B cell (primary cell): ENCODE measurements at regions not wholly inside any gene's neighbourhood (a gene's known extent, or its start where the extent isn't known, plus 50 kb on each side); places are given as distances from the start of the nearest gene placed in this dataset.

ENCODE experiments used
- ATAC-seq: fragments of 200-7000 bp; cut with Tn5 transposase; one replicate; pipeline ENCODE4 v1.10.0; 2021; ENCODE audit warnings: low read depth, mild to moderate bottlenecking, moderate number of reproducible peaks, moderate library complexity
- CTCF ChIA-PET: fragments of 350-600 bp; sonication (Branson Sonifier 250); formaldehyde crosslinking; loops from one replicate; lab custom pipeline; 2021; ENCODE audit warnings: antibody characterized with exemption, inconsistent platforms; lab: Charles Lee
- POLR2A ChIA-PET: fragments of 350-600 bp; sonication (Branson Sonifier 250); formaldehyde crosslinking; loops from one replicate; lab custom pipeline; 2021; ENCODE audit warnings: antibody characterized with exemption; lab: Charles Lee
- DNase-seq: peaks from one replicate; pipeline ENCODE4 v3.0.0; 2013
- H2AFZ ChIP-seq: 2 replicates; pipeline ENCODE4 v1.6.1; 2012; ENCODE audit warnings: mild to moderate bottlenecking, low read depth, low read length; ENCODE audit not compliant: insufficient read depth, poor library complexity, severe bottlenecking
- H3K27ac ChIP-seq, 2 donors: 1 replicate in 1 of 2; 2 replicates in 1 of 2; pipeline ENCODE4 v1.5.1; 2012 to 2013; ENCODE audit warnings: low read length in 2 of 2, mild to moderate bottlenecking in 2 of 2, moderate library complexity in 1 of 2
- H3K27me3 ChIP-seq, 4 experiments: fragments of 200-600 bp in 1 of 4; sonication (generic) in 1 of 4; replicated peaks in 1 of 4; 1 replicate in 2 of 4; 2 replicates in 2 of 4; pipeline versions ENCODE4 v1.6.1 to v1.7.0; 2013 to 2016; ENCODE audit warnings: low read length in 3 of 4, mild to moderate bottlenecking in 2 of 4, mixed read lengths in 1 of 4, moderate library complexity in 1 of 4; ENCODE audit not compliant: insufficient read depth in 4 of 4, control insufficient read depth in 3 of 4; ENCODE audit errors: control extremely low read depth in 1 of 4
- H3K36me3 ChIP-seq, 2 experiments: replicated peaks in 1 of 2; 1 replicate in 1 of 2; 2 replicates in 1 of 2; pipeline versions ENCODE4 v1.6.1 to v1.7.1; 2013; ENCODE audit warnings: low read length in 1 of 2; ENCODE audit not compliant: insufficient read depth in 2 of 2, control insufficient read depth in 1 of 2; ENCODE audit errors: control extremely low read depth in 1 of 2, extremely low read depth in 1 of 2
- H3K4me1 ChIP-seq, 2 donors: fragments of 200-600 bp in 1 of 2; sonication (generic) in 1 of 2; 1 replicate in 1 of 2; 2 replicates in 1 of 2; pipeline versions ENCODE4 v1.5.1 to v1.6.1; 2013 to 2017; ENCODE audit warnings: low read length in 2 of 2; ENCODE audit not compliant: control insufficient read depth in 2 of 2, insufficient read depth in 2 of 2
- H3K4me2 ChIP-seq: replicated peaks from 2 replicates; pipeline ENCODE3; 2012; ENCODE audit warnings: mild to moderate bottlenecking, low read depth, low read length; ENCODE audit not compliant: poor library complexity, severe bottlenecking
- H3K4me3 ChIP-seq, 5 experiments: fragments of 200-600 bp in 1 of 5; sonication (generic) in 1 of 5; 1 replicate in 3 of 5; 2 replicates in 2 of 5; pipeline versions ENCODE4 v1.5.1 to v1.7.0; 2011 to 2016; ENCODE audit warnings: low read length in 4 of 5, mild to moderate bottlenecking in 4 of 5, low read depth in 2 of 5, control low read depth in 1 of 5, moderate library complexity in 1 of 5; ENCODE audit not compliant: insufficient read depth in 1 of 5; ENCODE audit errors: control extremely low read depth in 1 of 5, extremely low read depth in 1 of 5
- H3K79me2 ChIP-seq: fragments of 200-600 bp; sonication (generic); one replicate; pipeline ENCODE4 v1.6.0; 2016; ENCODE audit warnings: low read length; ENCODE audit not compliant: control insufficient read depth, insufficient read depth
- H3K9ac ChIP-seq: fragments of 200-600 bp; sonication (generic); 2 replicates; pipeline ENCODE4 v1.6.1; 2017; ENCODE audit warnings: mild to moderate bottlenecking, low read length, moderate library complexity
- H3K9me3 ChIP-seq, 3 donors: one replicate each; pipeline versions ENCODE4 v1.6.1 to v1.7.1; 2013; ENCODE audit warnings: low read length in 2 of 3; ENCODE audit not compliant: control insufficient read depth in 2 of 3, insufficient read depth in 1 of 3; ENCODE audit errors: control extremely low read depth in 1 of 3
- H4K20me1 ChIP-seq: 2 replicates; pipeline ENCODE4 v1.6.0; 2012; ENCODE audit warnings: mild to moderate bottlenecking, low read length; ENCODE audit not compliant: insufficient read depth, control insufficient read depth, poor library complexity, severe bottlenecking
- H3K27ac Mint-ChIP-seq: one replicate; pipeline ENCODE4 v1.8.0; 2021; ENCODE audit warnings: mixed read lengths
- H3K27me3 Mint-ChIP-seq: one replicate; pipeline ENCODE4 v1.8.0; 2021; ENCODE audit warnings: mixed read lengths
- H3K4me1 Mint-ChIP-seq: one replicate; pipeline ENCODE4 v1.8.0; 2021; ENCODE audit warnings: mixed read lengths
- H3K4me3 Mint-ChIP-seq: one replicate; pipeline ENCODE4 v1.8.0; 2021; ENCODE audit warnings: mixed read lengths
- H3K9me3 Mint-ChIP-seq: one replicate; pipeline ENCODE4 v1.8.0; 2022; ENCODE audit warnings: mixed read lengths; ENCODE audit not compliant: insufficient read depth
- CTCF ChIP-seq: fragments of 200-600 bp; IDR thresholded peaks from one replicate; pipeline ENCODE4 v1.8.0; 2022; ENCODE audit warnings: antibody characterized with exemption, mild to moderate bottlenecking
- EZH2 ChIP-seq: IDR thresholded peaks from 2 replicates; pipeline ENCODE4 v1.6.1; 2012; ENCODE audit warnings: borderline replicate concordance, low read depth, mild to moderate bottlenecking, moderate library complexity, low read length; ENCODE audit not compliant: insufficient read depth, poor library complexity, severe bottlenecking
- WGBS: methylation state at CpG from one replicate; pipeline ENCODE4 v1.1.5; 2013; ENCODE audit warnings: missing lambda C conversion rate; ENCODE audit not compliant: insufficient coverage; 5-methylcytosine and 5-hydroxymethylcytosine counted together
- intact Hi-C: fragments of 100-400 bp; cut with micrococcal nuclease; formaldehyde crosslinking; loops from one replicate; pipeline ENCODE4 v1.10.0; 2022

- Histone ChIP-seq H3K4me1 (no peaks in the 10 kb centered on the region), H3K4me3 (no peak overlapping the region), H3K4me2 (no peak overlapping the region), H4K20me1 (no peaks in the 10 kb centered on the region), H3K27me3 (no peaks in the 10 kb centered on the region), H2AFZ (no peak overlapping the region), H3K9ac (no peak overlapping the region), H3K27ac (no peak overlapping the region), H3K36me3 (no peaks in the 10 kb centered on the region), H3K9me3 (no peaks in the 10 kb centered on the region), H3K79me2 (no peaks in the 10 kb centered on the region)
- ATAC-seq (no peak), DNase-seq (no peak)
- POLR2A ChIA-PET, result no interaction called here
- CTCF ChIA-PET, result no interaction called here
- no peaks in the 10 kb centered on the region for H3K9me3 Mint-ChIP-seq
- no peaks in the 10 kb centered on the region for H3K4me1 Mint-ChIP-seq
- H3K27ac Mint-ChIP-seq, result no peak overlapping the region
- TF ChIP-seq CTCF (no peak), EZH2 (no peak)
- no peaks in the 10 kb centered on the region for H3K27me3 Mint-ChIP-seq
- intact Hi-C loops, result no loop called here
- H3K4me3 Mint-ChIP-seq, result no peak overlapping the region
These were observed 341.8 kb upstream of the SMARCA2 start for GRCh38 chr9:1673300-1673699.

- no peak overlapping the region for H3K4me2 ChIP-seq
- no peaks in the 10 kb centered on the region for H3K9me3 ChIP-seq
- CTCF ChIA-PET, result no interaction called here
- no peaks in the 10 kb centered on the region for H3K36me3 ChIP-seq
- H2AFZ ChIP-seq, result no peak overlapping the region
- POLR2A ChIA-PET, result no interaction called here
- no peaks in the 10 kb centered on the region for H3K27me3 ChIP-seq
- H3K9ac ChIP-seq, result no peak overlapping the region
- H3K4me3 ChIP-seq, result no peak overlapping the region
- H4K20me1 ChIP-seq, result no peaks in the 10 kb centered on the region
- WGBS, result 91% methylated on average over 2 of the region's 3 CpGs
- Mint-ChIP-seq H3K4me3 (no peak overlapping the region), H3K9me3 (no peaks in the 10 kb centered on the region), H3K4me1 (no peaks in the 10 kb centered on the region), H3K27ac (no peak overlapping the region), H3K27me3 (peaks cover 3% of the 10 kb centered on the region)
- intact Hi-C loops, result no loop called here
- DNase-seq (no peak), ATAC-seq (no peak)
- H3K4me1 ChIP-seq, result no peaks in the 10 kb centered on the region
- no peak for TF ChIP-seq EZH2
- no peak for TF ChIP-seq CTCF
- no peak overlapping the region for H3K27ac ChIP-seq
- no peaks in the 10 kb centered on the region for H3K79me2 ChIP-seq
These were observed 338.4 kb upstream of the SMARCA2 start for GRCh38 chr9:1676771-1677170.
